HG03354 (cell line): ENCODE measurements at regions not wholly inside any gene's neighbourhood (a gene's known extent, or its start where the extent isn't known, plus 50 kb on each side); places are given as distances from the start of the nearest gene placed in this dataset.

Source experiments
- ATAC-seq: cut with Tn5 transposase; IDR thresholded peaks from one replicate; pipeline ENCODE4 v1.9.1; 2021; ENCODE audit warnings: mild to moderate bottlenecking; ENCODE audit not compliant: unreplicated experiment, poor library complexity, severe bottlenecking

- ATAC-seq, result no peak
Measured at GRCh38 chr5:52481851-52482250, 305.9 kb upstream of the ITGA1 start.

DNA sequence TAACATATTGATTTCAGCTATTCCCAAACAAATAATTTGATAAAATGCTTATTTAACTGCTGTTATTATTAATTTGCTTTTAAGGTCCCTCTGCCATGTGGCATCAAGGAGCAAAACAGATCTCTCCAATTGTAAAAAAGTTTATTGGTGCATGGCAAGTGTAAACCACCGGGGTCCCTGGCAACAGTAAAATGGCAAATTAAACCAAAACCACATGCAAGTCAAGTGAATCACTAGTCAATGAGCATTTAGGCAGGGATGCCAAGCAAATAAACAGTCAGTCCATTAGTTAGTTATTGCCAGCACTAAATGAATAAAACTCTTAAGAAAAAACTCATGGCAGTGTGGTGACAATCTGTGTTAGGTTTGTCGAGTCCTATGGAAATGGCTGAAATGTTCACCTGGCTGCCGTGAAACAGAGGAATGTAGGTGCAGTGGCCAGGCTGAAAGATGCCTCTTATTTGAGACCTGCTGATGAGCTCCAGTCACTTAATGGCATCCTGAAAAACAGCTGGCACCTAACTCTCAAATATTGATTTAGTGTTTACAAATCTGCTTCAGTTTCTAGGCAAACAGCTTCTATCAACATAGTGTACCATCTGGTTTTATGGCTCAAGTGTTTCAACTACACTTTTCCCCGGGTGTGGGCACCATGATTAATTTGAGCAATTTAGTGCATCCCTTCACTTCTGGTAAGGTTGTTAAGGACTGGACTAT lies 296.5 kb upstream of the ITGA1 start:
- no peak for ATAC-seq

DNA sequence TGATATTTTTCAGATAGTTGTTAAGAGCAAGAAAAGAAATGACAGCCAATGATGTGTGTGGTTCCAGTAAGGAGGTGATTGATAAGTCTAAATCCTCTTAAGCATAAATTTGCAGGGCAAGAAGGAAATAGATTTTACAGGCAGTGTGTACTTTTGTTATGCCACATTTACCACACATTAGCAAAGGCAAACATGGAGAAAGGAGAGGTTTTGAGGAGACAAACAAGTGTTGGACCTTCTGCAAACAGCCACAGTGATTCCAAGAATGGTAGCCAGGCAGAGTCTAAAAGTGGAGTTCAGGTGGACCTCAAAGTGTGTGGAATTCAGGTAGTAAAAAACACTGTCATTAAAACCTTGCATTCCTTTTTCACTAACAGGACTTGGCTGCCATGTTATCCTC lies 295.9 kb upstream of the ITGA1 start:
- ATAC-seq, result no peak

GRCh38 chr5:52497133-52497693 lies 290.5 kb upstream of the ITGA1 start:
- no peak for ATAC-seq

DNA sequence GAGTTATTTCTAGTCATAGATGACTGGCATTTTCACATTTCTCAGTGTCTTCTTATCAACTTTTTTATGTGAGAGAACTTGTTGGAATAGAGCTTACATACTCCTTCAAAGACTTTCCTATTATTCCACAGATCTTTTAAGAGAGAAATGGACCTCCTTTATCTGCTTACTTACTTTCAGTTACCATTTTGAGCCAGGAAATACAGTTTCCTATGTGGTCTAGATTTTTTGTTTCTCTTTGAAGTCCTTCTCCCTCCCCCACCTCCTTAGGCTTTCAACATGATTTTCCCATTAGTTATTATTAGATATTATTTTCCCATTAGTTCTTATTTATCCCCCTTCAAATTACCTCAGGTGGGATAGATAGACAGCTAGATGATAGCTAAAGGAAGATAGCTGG lies 289.1 kb upstream of the ITGA1 start:
- ATAC-seq, result no peak

DNA sequence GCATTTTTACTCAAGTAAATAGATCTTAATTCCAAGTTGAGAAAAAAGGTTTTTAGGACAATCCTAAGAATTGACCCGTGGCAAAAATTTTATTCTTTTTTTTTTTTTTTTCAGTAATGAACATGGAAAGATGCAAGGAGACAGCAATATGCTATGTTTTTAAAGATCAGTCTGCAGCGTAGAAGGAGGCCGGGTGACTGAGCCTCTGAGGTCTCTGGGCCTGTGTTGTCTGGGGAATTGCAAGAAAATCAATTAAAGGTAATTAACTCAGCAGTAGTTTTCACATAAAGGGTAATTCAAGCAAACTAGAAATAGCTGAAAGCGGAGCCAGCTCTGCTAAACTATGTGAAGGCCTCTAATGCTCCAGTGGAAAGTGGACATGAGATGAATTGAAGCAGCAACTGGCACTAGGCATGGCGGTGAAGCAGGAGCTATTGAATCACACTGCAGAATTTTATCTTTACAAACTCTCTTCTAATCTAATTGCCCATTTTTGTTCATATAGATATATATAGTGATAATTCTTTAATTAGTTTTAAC lies 285.2 kb upstream of the ITGA1 start:
- ATAC-seq, result no peak

DNA sequence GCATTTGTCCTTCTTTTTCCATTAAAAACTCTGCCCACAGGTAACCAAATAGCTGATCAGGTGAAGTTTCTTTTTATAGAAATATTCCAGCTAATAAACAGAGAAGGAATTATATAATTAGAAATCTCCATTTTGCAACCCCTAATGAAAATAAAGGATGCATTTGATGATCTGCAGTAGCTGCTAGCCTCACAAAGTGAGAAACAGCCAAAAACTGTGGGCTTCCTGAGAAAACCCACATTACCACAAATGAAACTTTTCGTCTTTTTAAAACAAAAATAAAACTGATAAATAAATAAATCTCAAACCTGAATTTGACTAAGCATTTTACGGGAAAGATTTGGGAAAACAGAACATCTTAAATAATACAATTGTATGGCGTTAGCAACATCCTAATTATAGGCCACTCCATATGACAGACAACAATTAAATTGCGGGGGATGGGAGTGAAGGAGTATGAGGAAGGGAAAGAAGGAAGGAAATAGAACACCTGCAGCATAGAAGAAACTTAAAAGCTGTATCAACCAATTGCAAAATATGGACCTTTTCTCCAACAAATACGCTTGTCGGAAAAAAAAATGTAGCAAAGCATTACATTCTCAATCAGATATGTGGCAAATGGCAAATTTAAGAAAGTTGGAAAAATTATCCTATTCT lies 283.0 kb upstream of the ITGA1 start:
- no peak for ATAC-seq

- ATAC-seq, result no peak
Measured at GRCh38 chr5:52517667-52518066, 270.0 kb upstream of the ITGA1 start.

DNA sequence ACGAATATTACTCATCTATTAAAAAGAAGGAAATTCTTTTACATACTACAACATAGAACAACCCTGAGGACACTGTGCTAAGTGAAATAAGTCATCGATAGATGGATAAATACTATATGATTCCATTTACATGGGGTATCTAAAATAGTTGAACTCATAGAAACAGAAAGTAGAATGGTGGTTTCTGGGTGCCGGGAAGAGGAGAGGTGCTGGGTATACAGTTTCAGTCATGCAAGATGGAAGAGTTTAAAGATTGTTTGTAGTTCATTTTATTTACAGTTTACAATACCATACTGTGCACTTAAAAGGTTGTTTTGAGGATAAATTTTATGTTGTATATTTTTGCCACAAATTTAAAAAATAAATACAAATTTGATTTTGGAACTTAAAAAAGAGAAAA lies 267.5 kb upstream of the ITGA1 start:
- no peak for ATAC-seq

GRCh38 chr5:52521236-52521635 lies 266.5 kb upstream of the ITGA1 start:
- ATAC-seq, result no peak

DNA sequence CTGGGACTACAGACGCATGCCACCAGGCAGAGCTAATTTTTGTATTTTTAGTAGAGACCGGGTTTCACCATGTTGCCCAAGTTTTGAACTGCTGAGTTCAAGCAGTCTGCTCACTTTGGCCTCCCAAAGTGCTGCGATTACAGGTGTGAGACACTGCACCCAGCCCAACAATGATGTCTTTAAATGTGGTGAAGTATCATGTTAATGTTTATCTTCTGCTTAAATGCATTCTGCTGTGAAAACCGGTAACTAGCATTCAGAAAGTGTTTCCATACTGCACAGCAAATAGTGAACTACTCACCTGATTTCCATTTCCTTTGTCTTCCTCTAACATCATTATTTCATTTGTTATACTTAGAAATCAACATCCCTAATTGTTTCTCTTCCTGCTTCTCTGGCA lies 264.0 kb upstream of the ITGA1 start:
- ATAC-seq, result no peak

GRCh38 chr5:52531105-52531504 lies 256.6 kb upstream of the ITGA1 start:
- no peak for ATAC-seq

- no peak for ATAC-seq
Measured at GRCh38 chr5:52543594-52543993, 244.1 kb upstream of the ITGA1 start.

GRCh38 chr5:52544738-52545137 lies 243.0 kb upstream of the ITGA1 start:
- no peak for ATAC-seq

- no peak for ATAC-seq
Measured at GRCh38 chr5:52554293-52554692, 233.4 kb upstream of the ITGA1 start.

DNA sequence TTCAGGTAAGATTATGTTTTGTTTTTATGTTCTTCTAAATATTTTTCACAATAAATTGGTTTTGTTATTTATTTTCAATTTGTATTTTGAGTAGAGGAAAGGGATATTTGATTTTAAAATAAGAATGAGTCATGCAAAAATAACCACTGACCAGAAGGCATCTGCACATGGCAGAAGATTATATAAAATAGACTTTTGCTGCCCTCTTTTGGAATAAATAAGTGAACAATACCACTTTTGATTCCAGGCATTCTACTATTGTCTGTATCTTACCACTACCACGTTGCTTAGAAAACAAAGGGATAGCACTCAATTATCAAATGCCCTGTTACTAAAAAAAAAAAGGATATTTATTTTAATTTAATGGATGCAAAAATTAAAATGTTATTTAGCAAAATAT lies 227.3 kb upstream of the ITGA1 start:
- ATAC-seq, result no peak

- no peak for ATAC-seq
Measured at GRCh38 chr5:52562473-52562872, 225.2 kb upstream of the ITGA1 start.

DNA sequence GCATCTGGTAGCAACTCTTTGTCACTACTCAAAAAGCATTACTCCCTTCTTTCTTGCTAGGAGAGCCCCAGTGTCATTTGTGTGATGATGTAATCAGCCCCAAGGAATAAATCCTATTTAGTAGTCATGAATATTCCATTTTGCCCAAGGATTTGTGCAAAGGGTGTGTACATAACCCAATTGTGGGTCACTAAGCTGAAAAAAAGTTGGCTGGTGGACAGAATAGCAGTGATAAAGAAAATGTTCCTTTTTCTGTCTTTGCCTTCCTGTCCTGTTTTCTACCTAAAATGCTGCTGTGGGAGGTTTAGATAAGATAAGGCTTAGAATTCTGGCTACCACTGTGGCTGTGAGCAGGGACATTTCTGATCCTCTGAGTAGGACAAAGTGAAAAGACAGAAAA lies 223.1 kb upstream of the ITGA1 start:
- ATAC-seq, result no peak

GRCh38 chr5:52577546-52577945 lies 210.2 kb upstream of the ITGA1 start:
- ATAC-seq, result no peak

DNA sequence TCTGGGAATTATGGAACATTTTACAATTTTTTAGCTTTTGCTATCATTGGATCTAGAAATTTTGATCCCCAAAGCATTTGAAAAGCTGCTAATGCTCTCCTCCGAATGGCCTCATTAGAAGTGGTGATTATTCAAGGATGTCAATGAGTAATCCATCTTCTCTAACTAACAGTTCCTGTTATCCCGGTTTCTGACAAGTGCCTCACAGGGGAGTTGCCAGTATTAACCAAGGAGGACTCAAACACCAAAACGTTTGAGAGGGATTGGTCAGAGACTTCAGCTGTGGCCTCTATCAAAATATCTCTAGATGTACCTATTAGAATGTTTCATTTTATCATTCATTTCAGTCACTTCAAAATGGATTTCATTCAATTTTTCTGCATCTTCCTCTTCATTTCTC lies 208.3 kb upstream of the ITGA1 start:
- ATAC-seq, result no peak

- no peak for ATAC-seq
Measured at GRCh38 chr5:52580921-52581320, 206.8 kb upstream of the ITGA1 start.
